SK-MEL-5 (cell line): ENCODE measurements at regions not wholly inside any gene's neighbourhood (a gene's known extent, or its start where the extent isn't known, plus 50 kb on each side); places are given as distances from the start of the nearest gene placed in this dataset.
"Not testable (repeated sequence)": the region's sequence is repeated elsewhere in the genome, so short reads cannot be mapped to it uniquely, and the experiment has no call there.

Experiments
- DNase-seq: peaks from one replicate; pipeline ENCODE4 v3.0.0-alpha.2; 2016; ENCODE audit warnings: low read depth, low spot score
- in situ Hi-C: cut with HindIII; loops from 2 replicates; pipeline ENCODE4 v1.10.0; 2016; ENCODE audit warnings: low sequenced_read_pairs, high pct_unique_total_duplicates, low pct_unique_long_range_greater_than_20kb

GRCh38 chr2:16104949-16105668, 164.8 kb downstream of the MYCN start:
- in situ Hi-C loops: no loop called here
- DNase-seq: no peak

- DNase-seq: no peak
- in situ Hi-C loops: no loop called here
Observed at GRCh38 chr2:16104315-16104948, 164.1 kb downstream of the MYCN start.

GRCh38 chr2:16103614-16104314, 163.4 kb downstream of the MYCN start:
- no peak for DNase-seq
- in situ Hi-C loops: no loop called here

- in situ Hi-C loops: no loop called here
- DNase-seq: no peak
Observed at GRCh38 chr2:16102976-16103380, 162.6 kb downstream of the MYCN start.

GRCh38 chr2:16102358-16102975, 162.1 kb downstream of the MYCN start:
- no peak for DNase-seq
- in situ Hi-C loops: no loop called here

- in situ Hi-C loops: no loop called here
- no peak for DNase-seq
Observed at GRCh38 chr2:16101196-16101595, 160.8 kb downstream of the MYCN start.

GRCh38 chr2:16100006-16100405, 159.7 kb downstream of the MYCN start:
- DNase-seq: no peak
- in situ Hi-C loops: no loop called here

- in situ Hi-C loops: no loop called here
- no peak for DNase-seq
Observed at GRCh38 chr2:16099326-16099725, 159.0 kb downstream of the MYCN start.

GRCh38 chr2:16096962-16097361, 156.6 kb downstream of the MYCN start:
- no peak for DNase-seq
- in situ Hi-C loops: no loop called here

GRCh38 chr2:16095483-16095882, 155.1 kb downstream of the MYCN start:
- DNase-seq, in situ Hi-C loops: not testable (repeated sequence)

GRCh38 chr2:16094811-16095210, 154.5 kb downstream of the MYCN start:
- no peak for DNase-seq
- in situ Hi-C loops: no loop called here

GRCh38 chr2:16093639-16094529, 153.5 kb downstream of the MYCN start:
- DNase-seq: no peak
- in situ Hi-C loops: no loop called here

GRCh38 chr2:16092861-16093638, 152.7 kb downstream of the MYCN start:
- in situ Hi-C loops: no loop called here
- no peak for DNase-seq

- no peak for DNase-seq
- in situ Hi-C loops: no loop called here
Observed at GRCh38 chr2:16091576-16092282, 151.4 kb downstream of the MYCN start.

- no peak for DNase-seq
- in situ Hi-C loops: no loop called here
Observed at GRCh38 chr2:16090650-16091575, 150.6 kb downstream of the MYCN start.
